NCI-H748 treated with DMSO at 0.1 percent for 48 hours (cell line): ENCODE measurements at regions not wholly inside any gene's neighbourhood (a gene's known extent, or its start where the extent isn't known, plus 50 kb on each side); places are given as distances from the start of the nearest gene placed in this dataset.
"Not testable (repeated sequence)": the region's sequence is repeated elsewhere in the genome, so short reads cannot be mapped to it uniquely, and the experiment has no call there.

ENCODE experiments used
- DNase-seq: peaks from one replicate; lab custom pipeline; 2025; lab: John Stamatoyannopoulos, UW

GRCh38 chr3:182516597-182517336 lies 276.5 kb upstream of the ATP11B start:
- DNase-seq = no peak

- DNase-seq = no peak
These were observed 273.7 kb upstream of the ATP11B start for GRCh38 chr3:182519569-182519968.

- no peak for DNase-seq
These were observed 272.0 kb upstream of the ATP11B start for GRCh38 chr3:182521339-182521738.

GRCh38 chr3:182523424-182523823 lies 269.9 kb upstream of the ATP11B start:
- DNase-seq = not testable (repeated sequence)

GRCh38 chr3:182523836-182524235 lies 269.5 kb upstream of the ATP11B start:
- DNase-seq = no peak

- no peak for DNase-seq
These were observed 268.4 kb upstream of the ATP11B start for GRCh38 chr3:182524711-182525401.

- no peak for DNase-seq
These were observed 267.4 kb upstream of the ATP11B start for GRCh38 chr3:182525766-182526374.

GRCh38 chr3:182527745-182528144 lies 265.6 kb upstream of the ATP11B start:
- DNase-seq = no peak

- DNase-seq = no peak
These were observed 263.0 kb upstream of the ATP11B start for GRCh38 chr3:182530316-182530715.

GRCh38 chr3:182533394-182533793 lies 259.9 kb upstream of the ATP11B start:
- DNase-seq = peak; percentile 78

GRCh38 chr3:182544542-182544941 lies 248.8 kb upstream of the ATP11B start:
- DNase-seq = no peak

- no peak for DNase-seq
These were observed 231.0 kb upstream of the ATP11B start for GRCh38 chr3:182562274-182562673.

- DNase-seq = no peak
These were observed 227.1 kb upstream of the ATP11B start for GRCh38 chr3:182565916-182566796.

GRCh38 chr3:182567700-182568099 lies 225.6 kb upstream of the ATP11B start:
- no peak for DNase-seq

GRCh38 chr3:182568261-182568660 lies 225.0 kb upstream of the ATP11B start:
- no peak for DNase-seq

GRCh38 chr3:182568876-182569275 lies 224.4 kb upstream of the ATP11B start:
- DNase-seq = no peak

GRCh38 chr3:182570946-182571594 lies 222.2 kb upstream of the ATP11B start:
- DNase-seq = no peak

- no peak for DNase-seq
These were observed 217.4 kb upstream of the ATP11B start for GRCh38 chr3:182575941-182576340.

- no peak for DNase-seq
These were observed 209.8 kb upstream of the ATP11B start for GRCh38 chr3:182583545-182583944.

- no peak for DNase-seq
These were observed 207.7 kb upstream of the ATP11B start for GRCh38 chr3:182585532-182586150.

GRCh38 chr3:182592747-182593146 lies 200.6 kb upstream of the ATP11B start:
- DNase-seq = no peak
